ENCODE measurements at regions not wholly inside any gene's neighbourhood (a gene's known extent, or its start where the extent isn't known, plus 50 kb on each side); places are given as distances from the start of the nearest gene placed in this dataset.

DNA sequence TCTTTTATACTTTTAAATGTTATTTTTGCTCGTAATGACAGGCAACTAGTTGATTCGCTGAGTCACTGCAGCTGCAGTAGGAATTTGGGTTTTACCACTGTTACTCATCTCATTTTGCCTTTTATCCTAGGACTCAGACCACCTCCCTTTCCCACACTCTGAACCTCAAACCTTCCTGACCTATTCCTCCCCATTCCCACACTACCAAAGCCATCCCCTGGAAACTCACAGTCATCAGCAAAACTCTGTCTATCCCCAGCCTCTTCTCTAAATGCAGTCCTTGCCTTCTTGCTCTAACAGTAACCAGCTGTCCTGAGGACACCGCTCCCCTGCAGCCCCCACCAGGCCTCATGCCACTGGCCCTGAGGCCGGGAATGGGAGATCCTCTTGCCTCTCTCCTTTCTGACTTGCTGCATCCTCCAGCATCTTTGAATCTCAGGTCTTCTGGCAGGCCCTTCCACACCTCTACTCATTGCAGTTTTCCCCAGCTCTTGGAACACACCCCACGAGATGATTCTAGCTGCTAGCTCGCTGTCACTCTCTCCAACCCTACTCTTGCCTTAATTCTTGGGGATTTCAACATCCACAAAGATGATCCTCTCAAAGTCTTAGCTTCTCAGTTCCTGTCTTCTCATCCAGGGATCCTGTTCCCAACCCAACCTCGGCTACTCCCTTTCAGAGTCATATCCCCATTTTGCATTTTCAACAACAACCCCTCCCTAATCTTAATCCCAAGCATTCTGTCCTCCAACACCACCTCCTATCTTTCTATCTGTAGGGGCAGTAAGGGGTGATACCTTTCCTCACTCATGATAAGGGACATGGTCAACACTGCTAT, 55.9 kb upstream of the C3orf80 start:
- DNase-seq (ENCODE audit: low spot score) = no peak

DNA sequence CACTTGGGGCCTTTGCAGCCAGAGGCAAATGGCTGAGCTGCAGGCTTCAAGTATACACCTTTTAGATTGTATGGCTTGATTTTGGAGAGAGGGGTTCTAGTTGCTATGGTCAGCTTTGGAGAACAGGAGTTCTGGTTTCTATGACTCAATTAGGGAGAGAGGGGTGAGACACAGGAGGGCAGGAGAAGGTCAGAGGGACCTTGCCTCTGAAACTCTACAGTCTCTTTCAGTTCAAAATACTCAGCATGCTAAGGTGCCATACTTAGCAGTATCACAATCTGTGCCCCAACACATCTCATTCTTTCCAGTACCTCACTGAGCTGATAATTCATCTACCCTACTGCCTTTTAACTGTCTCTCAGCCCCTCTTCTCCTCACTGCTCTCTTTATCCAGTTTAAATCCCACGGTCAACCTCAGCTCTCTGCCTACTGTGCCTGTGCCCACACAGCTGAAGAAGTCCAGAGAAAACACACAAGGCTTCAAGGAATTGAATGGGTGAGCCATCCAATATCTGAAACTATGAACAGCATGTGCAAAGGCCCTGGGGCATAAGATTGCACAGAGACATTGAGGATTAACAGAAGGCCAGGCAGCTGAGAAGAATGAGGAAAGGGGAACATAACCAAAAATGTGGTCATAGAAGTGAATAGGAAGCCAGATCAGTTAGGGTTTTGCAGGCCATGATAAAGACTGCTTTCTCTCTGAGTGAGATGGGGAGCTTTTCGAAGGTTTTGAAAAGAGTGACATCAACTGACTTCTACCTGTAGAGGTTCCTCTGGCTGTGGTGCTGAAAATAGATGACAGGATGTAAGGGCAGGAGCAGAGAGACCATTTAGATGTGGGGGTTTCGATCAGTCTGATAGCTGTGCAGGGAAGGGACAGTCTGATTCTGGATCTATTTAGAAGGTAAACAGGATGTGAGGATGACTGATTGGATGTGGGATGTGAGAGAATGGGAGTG, 54.5 kb upstream of the C3orf80 start:
- DNase-seq (ENCODE audit: low spot score) = no peak

DNA sequence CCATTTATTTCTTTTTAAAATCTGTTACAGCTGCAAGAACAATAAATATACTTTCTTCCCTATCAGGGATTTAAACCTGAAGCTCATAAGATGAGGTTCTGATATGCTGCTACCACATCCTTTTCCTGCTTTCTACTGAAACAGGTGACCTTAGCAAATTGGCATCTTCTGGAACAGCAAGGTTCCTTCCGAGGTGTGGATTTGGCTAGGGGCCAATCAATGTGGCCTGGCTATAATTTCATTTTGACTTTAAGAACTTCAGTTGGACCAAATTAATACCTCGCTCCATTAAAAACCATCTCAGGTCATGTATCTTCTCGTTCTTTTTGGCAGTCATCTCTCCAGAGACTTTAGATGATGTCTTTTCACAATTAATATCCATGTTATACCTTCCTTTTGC, 53.4 kb upstream of the C3orf80 start:
- DNase-seq (ENCODE audit: low spot score) = no peak

- DNase-seq (ENCODE audit: low spot score) = no peak
These were observed 50.6 kb upstream of the C3orf80 start for GRCh38 chr3:160174621-160175020.

Measured in HuH-7.5 (cell line).